H54 (cell line): ENCODE measurements at regions not wholly inside any gene's neighbourhood (a gene's known extent, or its start where the extent isn't known, plus 50 kb on each side); places are given as distances from the start of the nearest gene placed in this dataset.
"Not testable (repeated sequence)": the region's sequence is repeated elsewhere in the genome, so short reads cannot be mapped to it uniquely, and the experiment has no call there.

ENCODE experiments used
- DNase-seq: peaks from one replicate; pipeline ENCODE4 v3.0.0; 2011; ENCODE audit warnings: low spot score, mixed read lengths; ENCODE audit not compliant: insufficient read length
- FAIRE-seq: peaks from 3 replicates; lab custom pipeline; 2011; peaks lifted over from hg19 to GRCh38; lab: Jason Lieb, UNC
- POLR2A ChIP-seq: IDR thresholded peaks from 2 replicates; pipeline ENCODE4 v1.6.1; 2011; ENCODE audit warnings: low read depth, mild to moderate bottlenecking, low read length

DNA sequence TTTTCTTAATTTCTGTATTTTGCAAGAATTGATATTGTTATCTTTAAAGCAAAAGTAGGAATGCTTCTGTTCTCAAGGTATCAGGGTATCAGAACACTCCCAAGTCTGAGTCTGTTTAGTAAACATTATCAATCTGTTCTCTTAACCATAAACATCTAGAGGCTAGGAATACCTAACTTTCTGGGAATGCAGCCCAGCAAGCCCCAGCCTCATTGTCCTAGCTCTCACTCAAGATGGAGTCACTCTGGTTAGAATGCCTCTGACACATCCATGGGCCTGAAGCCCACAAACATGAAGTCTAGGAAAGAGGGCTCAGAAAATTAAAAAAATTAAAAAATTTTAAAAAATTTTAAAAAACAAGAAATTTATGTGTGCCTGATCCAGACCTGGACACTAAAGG lies 315.1 kb upstream of the DKK2 start:
- no peak for TF ChIP-seq POLR2A
- FAIRE-seq (no peak), DNase-seq (no peak)

DNA sequence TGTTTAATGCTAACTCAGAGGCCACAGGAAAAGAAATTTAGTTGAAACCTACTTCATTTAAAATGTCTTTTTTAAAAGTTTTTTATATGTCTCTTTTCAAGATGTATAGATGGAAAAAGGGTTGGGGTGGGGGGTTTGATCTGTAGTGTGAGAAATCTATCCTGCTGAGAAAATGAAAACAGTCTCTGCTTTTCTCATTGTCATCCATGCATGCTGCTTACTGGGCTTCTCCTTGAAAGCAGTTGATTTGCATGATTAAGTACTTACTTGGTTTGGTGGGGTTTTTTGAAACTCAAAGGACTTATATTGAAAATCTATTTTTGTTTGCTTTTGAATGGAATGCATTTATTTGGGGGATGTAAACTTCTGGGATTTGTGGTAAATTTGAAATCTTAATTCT lies 313.6 kb upstream of the DKK2 start:
- TF ChIP-seq POLR2A = no peak
- no peak for FAIRE-seq
- no peak for DNase-seq

DNA sequence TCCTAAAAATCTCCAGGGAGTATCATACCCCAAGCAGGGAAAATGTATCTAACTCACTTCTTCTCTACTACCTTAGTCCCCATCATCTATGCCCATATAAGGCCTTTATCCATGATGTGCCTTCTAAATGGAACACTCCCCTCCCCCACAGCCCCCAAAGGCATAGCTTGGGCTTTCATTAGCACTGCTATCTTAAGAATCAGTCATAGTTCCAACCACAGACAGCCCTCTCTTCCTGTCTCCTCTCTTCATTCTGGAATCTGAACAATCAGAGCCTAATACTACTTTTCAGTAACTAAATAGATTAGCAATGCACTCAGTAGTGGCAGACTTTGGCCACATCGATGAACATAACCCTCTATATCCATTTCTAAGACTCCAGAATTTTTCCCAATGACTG lies 313.2 kb upstream of the DKK2 start:
- FAIRE-seq (no peak), DNase-seq (no peak)
- TF ChIP-seq POLR2A = no peak

DNA sequence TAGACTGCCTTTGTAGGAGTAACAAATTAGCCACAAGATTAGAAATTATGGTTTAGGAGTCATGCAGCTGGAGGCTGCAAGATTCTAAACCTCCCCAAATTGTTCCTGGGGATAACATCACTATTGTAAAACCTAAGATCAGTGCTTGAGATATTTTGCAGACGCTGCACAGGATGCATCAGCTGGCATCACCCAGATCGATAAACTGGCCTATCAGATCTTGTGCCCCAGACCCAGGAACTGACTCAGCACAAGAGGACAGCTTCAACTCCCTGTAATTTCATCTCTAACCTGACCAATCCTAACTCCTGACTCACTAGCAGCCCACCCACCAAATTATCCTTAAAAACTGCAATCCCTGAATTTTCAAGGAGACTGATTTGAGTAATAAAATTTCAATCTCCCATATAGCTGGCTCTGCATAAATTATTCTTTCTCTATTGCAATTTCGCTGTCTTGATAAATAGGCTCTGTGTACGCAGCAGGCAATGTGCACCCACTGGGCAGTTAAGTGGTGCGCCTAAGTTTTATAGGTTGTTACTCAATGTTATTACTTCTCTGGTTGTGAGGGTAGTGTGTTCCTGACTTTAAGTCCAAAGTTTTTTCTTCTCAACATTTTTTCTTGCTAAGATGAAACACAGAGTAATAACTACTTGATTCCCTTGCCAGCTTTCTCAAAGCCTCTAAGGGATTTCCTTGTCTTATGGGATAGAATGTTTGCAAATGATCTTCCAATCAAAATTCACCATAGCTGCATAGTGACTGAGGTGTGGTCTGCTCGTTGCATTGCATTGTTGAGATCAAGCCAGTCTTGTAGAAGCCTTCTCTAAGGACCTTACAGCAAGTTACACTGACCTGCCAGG lies 312.3 kb upstream of the DKK2 start:
- no peak for TF ChIP-seq POLR2A
- FAIRE-seq (no peak), DNase-seq (no peak)

DNA sequence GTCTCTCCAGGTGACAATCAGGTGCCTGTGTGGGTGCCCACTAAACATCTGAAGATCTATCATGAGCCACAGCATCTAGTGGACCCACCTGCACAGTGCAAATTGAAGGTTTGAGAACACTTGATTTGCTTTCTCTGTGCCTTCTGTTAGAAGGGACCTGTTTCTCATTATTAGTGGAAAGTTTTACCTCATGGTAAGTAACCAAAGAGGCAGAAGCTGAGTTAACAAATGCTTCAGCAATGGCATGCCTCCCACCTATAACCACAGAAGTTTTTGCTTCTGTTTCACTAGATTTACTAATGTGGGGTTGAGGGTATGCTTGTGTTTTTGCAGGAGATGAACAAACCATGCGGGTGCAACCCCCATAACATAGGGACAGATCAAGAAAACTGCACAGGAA lies 297.4 kb upstream of the DKK2 start:
- no peak for DNase-seq
- FAIRE-seq = no peak
- no peak for TF ChIP-seq POLR2A

DNA sequence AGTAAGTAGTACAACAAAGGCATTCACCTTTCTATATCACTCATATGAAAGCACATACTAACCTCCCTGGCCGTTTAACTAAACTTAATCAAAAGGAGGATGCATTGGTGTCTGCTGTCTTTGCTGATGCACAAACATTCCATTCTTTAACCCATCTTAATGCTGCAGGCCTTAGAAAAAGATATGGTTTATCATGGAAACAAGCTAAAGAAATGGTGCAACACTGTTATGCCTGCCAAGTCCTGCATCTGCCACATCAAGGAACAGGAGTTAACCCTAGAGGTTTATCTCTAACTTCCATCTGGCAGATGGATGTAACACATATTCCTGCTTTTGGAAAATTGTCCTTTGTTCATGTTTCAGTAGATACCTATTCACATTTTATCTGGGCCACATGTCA lies 296.5 kb upstream of the DKK2 start:
- FAIRE-seq = not testable (repeated sequence)

DNA sequence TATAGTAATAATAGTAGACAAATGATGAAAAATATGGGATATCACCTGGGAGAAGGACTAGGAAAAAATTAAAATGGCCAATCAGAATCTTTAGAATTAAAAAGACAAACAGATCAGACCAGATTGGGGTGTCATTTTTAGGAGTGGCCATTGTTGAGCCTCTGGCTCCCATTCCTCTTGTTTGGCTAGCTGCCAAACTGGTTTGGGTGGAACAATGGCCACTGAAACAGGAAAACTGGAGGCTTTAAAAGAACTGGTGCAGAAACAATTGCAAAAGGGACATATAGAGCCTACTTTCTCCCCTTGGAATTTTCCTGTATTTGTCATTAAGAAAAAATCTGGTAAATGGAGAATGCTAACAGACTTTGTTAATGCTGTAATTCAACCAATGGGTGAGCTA lies 294.8 kb upstream of the DKK2 start:
- no peak for DNase-seq
- TF ChIP-seq POLR2A = no peak
- FAIRE-seq = no peak

More for the DNA sequence above, 296.5 kb upstream of the DKK2 start:
- not testable (repeated sequence) for DNase-seq

DNA sequence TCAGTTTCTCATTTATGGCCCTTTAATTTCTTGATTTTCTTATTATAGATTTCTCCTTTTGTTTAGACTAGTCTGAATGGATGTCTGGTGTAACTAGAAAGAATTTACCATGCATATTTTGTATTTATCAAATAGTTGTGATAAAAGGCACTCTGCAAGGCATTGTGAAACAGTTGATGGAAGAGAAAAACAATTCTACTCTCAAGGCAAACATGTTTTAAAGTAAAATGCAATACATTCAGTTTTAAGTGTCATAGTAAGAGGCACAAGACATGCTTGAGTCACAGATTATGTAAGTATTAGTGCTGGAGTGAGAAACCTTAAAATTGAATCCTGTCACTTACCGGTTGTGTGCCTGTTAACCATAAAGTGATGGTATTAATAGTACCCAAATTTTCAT lies 283.3 kb upstream of the DKK2 start:
- DNase-seq (no peak), FAIRE-seq (no peak)
- no peak for TF ChIP-seq POLR2A

DNA sequence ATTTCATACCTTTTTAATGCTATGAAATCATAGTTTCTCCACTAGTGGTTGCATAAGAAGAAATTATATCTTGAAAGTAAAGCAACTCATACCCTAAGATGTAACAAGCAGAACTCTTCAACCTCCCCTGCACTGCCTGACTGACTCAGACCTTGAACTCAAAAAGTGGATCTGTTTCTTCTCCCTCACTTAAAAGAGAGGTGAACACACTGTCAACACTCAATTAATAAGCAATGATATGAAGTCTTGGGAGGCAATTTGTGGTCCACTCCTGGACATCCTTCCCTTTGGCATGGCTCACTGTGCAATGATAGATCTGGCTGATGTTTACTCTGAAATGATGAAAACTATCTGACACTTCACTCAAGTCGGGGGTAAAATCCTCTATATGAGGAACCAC lies 282.0 kb upstream of the DKK2 start:
- no peak for FAIRE-seq
- DNase-seq = no peak
- no peak for TF ChIP-seq POLR2A

DNA sequence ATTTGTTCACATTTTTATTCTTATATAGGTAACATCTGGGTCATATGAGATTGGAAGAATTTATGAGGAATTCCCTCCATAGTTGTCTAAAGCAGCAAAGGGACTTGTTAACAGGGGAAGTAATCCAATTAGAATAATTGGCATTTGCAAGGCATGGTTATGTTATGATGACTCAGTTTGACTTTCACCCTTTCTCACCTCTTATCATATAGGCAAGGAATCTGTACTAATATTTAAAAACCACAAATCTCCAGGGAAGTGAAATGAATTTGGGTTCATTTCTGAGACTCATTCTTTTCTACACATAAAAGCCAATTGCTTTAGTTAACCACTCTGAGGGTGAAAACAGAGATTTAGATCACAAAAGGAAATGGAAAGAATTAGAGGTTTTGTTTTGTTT lies 281.5 kb upstream of the DKK2 start:
- no peak for FAIRE-seq
- no peak for TF ChIP-seq POLR2A

DNA sequence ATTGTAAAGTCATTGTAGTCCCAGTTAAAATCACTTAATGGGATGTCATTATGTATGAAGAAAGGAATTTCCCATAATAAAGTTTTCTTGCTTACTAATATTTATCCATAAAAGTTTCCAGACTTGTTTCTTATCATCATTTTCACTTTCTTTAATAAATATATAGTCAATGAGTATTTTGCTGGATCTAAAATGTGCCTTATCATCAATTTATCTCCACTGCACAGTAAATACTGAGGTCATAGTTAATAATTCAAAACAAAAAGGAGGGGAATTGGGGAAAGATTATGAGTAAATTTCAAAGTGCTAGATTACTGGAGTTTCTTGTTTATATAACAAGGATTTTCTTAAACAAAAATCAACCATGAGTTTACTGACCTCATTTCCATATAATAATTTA lies 279.5 kb upstream of the DKK2 start:
- no peak for TF ChIP-seq POLR2A
- FAIRE-seq = no peak
- DNase-seq = no peak

More for the DNA sequence above, 281.5 kb upstream of the DKK2 start:
- DNase-seq = no peak

DNA sequence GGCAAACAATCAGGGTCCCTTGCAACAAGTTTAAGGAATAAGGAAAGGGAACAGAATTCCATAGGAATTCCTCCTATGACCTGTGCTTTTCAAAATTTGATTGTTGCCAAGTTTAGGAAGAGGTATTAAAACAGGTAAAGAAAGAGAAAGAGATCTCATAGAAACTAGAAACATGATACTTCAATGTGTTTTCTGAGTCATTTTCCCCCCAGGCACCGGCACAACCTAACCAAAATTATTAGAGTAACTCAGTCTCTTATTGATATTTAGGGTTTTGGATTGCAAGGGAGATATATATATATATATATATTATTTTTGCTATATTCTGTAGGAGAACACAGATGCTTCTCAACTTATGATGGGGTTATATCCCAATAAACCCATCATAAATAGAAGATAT lies 278.0 kb upstream of the DKK2 start:
- no peak for TF ChIP-seq POLR2A
- no peak for FAIRE-seq
- no peak for DNase-seq

DNA sequence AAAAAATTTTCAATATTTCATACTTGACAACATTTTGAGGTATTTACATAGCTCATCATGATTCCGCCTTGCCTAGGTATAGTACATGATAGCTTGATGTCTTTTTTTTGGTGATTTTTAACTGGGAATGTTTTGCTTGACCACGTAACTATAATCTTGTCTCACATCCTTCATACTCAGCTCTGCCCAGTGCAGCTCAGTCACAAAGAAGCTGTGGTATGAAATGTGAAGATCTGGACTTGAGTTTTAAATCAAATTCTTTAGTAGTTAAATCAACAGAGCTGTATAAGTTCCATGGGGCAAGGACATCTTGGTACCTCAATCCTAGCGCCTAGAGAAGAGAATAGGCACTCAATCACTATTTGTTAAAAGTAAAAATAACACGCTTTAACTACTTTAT lies 276.3 kb upstream of the DKK2 start:
- DNase-seq = no peak
- no peak for FAIRE-seq
- TF ChIP-seq POLR2A = no peak

DNA sequence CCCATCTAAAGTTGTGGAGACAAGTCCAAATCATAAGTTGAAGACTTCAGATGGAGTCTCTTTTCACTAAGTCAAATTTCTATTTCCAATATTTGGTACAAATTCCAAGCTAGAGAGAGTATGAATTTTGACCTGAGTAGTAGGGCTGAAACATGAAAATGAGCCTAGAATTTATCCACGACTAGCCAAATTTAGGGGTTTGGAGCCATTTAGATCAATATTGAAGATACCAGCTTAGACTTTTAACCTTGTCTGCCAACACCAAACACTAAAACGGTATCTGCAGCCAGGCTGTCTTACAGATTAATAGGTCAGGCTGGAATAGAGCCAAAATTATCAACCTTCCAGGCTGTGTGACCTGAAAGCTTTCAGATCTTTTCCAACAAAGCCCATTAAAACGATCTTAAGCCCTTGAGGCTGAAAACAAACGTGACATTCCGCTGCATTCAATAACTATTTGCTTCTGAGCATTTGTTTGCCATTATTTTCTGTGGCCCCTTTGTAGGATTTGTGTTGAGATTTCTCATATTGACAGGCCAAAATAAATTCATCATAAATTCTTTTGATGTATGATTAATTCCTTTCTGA lies 268.7 kb upstream of the DKK2 start:
- no peak for FAIRE-seq
- TF ChIP-seq POLR2A = no peak

DNA sequence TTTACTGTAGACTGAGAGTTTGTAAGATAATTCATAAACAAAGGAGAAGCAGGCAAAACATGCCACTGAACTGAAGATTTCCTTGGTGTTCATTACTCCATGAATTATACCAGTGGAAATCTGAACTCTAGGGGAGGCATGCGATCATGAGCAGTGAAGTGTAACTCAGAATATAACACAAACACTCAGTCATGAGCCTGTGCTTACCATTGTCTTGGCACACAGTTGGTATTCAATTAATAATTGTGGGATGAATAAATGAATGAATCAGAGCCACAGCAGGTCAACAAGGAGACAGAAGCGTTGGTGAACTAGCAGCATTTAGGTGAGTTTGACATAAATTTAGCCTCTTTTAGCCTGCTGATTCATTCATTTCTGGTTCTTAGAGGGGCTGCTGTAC lies 263.5 kb upstream of the DKK2 start:
- DNase-seq = no peak
- TF ChIP-seq POLR2A = no peak
- FAIRE-seq = no peak

More for the DNA sequence above, 268.7 kb upstream of the DKK2 start:
- DNase-seq = no peak
